ENCODE measurements at regions not wholly inside any gene's neighbourhood (a gene's known extent, or its start where the extent isn't known, plus 50 kb on each side); places are given as distances from the start of the nearest gene placed in this dataset.

DNA sequence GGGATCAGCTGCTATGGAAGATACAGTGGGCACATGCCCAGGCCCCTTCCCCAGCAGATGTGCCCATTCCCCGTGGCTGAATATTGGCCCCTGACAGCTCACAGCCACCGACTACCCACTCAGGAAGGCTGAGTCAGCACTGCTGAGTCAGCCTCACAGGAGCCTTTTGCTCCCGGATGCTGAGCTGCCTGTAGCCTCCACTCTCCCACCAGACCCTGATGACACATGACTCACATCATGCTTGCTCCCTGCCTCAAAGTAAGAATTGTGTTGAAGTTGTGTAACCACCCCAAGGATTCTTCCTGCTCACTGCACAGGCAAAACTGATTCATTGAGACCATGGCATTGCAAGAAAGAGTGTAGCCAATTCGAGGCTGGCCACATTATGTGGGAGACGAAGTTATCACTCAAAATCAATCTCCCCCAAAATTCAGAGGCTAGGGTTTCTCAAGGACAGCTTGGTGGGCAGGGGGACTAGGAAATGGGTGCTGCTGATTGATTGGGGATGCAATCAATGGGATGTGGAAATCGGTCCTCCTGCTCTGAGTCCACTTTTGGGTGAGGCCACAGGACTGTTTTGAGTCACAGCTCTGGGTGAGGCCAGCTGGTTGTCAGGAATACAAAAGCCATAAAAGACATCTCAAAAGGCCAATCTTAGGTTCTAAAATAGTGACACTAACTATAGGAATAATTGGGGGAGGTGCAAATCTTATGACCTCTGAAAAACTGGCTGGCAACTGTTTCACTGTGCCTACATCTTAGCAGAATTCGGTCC lies 556.6 kb upstream of the CDH4 start:
- no peaks in the 10 kb centered on the region for H3K36me3 ChIP-seq (ENCODE audit: control insufficient read depth in 2 of 2, insufficient read depth in 2 of 2, low read length in 1 of 2)
- 73% methylated on average over 7 of the region's 7 CpGs for WGBS
- peaks cover 0 to 5% of the 10 kb centered on the region in 2 donors for H3K27me3 ChIP-seq (ENCODE audit: control insufficient read depth in 2 of 2, insufficient read depth in 1 of 2, low read length in 1 of 2)
- H3K4me1 ChIP-seq (ENCODE audit: control insufficient read depth in 2 of 2, insufficient read depth in 2 of 2, low read length in 2 of 2): no peaks in the 10 kb centered on the region
- no peak overlapping the region for H3K27ac ChIP-seq (ENCODE audit: low read depth in 1 of 2, low read length in 1 of 2)
- DNase-seq (ENCODE audit: low read depth in 6 of 9, low spot score in 9 of 9): no peak
- no peak overlapping the region for H3K4me3 ChIP-seq (ENCODE audit: low read length in 2 of 2)
- no peaks in the 10 kb centered on the region for H3K9me3 ChIP-seq (ENCODE audit: control insufficient read depth in 2 of 2, insufficient read depth in 1 of 2, low read length in 1 of 2)

DNA sequence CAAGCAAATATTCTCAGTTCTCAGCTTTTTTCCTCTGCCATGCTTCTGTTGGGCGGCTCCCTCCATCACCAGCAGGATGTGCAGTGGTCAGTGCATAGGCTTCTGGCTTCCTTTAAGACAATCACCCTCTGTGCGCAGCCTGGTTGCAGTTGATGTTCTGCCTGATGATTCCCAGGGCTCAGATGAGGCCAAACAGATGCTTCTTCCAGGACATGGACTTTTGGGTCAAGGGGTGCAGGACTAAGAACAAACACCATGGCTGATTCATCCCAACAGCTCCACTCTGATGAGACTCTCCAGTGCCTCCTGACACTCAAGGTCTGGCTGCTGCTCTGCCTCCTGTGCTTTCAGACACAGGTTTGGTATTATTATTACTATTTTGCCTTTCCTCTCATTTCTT lies 554.8 kb upstream of the CDH4 start:
- WGBS: 91% methylated on average over 2 of the region's 2 CpGs
- H3K27ac ChIP-seq (ENCODE audit: low read depth in 1 of 2, low read length in 1 of 2): no peak overlapping the region

DNA sequence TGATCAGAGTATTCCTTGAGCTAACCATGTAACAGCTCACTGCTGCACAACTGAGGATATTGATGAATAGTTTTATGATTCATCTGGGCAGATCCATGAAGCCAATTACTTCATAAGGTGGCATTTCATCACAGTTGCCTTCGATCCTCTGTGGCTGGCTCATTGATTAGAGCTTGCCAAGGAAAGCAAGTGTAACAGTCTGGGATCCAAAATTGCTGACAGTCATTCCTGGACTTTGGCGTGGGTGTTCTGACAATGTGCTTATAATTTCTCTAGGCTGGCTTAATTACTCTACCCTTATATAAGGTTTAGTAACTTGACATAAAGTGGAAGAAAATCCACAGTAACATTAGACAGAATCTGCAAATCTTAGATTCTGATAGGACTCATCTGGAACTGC lies 551.3 kb upstream of the CDH4 start:
- Histone ChIP-seq H3K27ac (ENCODE audit: low read depth in 1 of 2, low read length in 1 of 2) (no peak overlapping the region), H3K4me1 (ENCODE audit: control insufficient read depth in 2 of 2, insufficient read depth in 2 of 2, low read length in 2 of 2) (no peaks in the 10 kb centered on the region), H3K9me3 (ENCODE audit: control insufficient read depth in 2 of 2, insufficient read depth in 1 of 2, low read length in 1 of 2) (no peaks in the 10 kb centered on the region), H3K36me3 (ENCODE audit: control insufficient read depth in 2 of 2, insufficient read depth in 2 of 2, low read length in 1 of 2) (no peaks in the 10 kb centered on the region), H3K4me3 (ENCODE audit: low read length in 2 of 2) (no peak overlapping the region), H3K27me3 (ENCODE audit: control insufficient read depth in 2 of 2, insufficient read depth in 1 of 2, low read length in 1 of 2) (no peaks in the 10 kb centered on the region)
- DNase-seq (ENCODE audit: low read depth in 6 of 9, low spot score in 9 of 9): no peak
- 91% methylated on average over 2 of the region's 2 CpGs for WGBS

More for the DNA sequence above, 554.8 kb upstream of the CDH4 start:
- Histone ChIP-seq H3K4me3 (ENCODE audit: low read length in 2 of 2) (no peak overlapping the region), H3K9me3 (ENCODE audit: control insufficient read depth in 2 of 2, insufficient read depth in 1 of 2, low read length in 1 of 2) (no peaks in the 10 kb centered on the region), H3K36me3 (ENCODE audit: control insufficient read depth in 2 of 2, insufficient read depth in 2 of 2, low read length in 1 of 2) (no peaks in the 10 kb centered on the region), H3K4me1 (ENCODE audit: control insufficient read depth in 2 of 2, insufficient read depth in 2 of 2, low read length in 2 of 2) (no peaks in the 10 kb centered on the region), H3K27me3 (ENCODE audit: control insufficient read depth in 2 of 2, insufficient read depth in 1 of 2, low read length in 1 of 2) (peaks cover 0 to 5% of the 10 kb centered on the region in 2 donors)
- no peak for DNase-seq (ENCODE audit: low read depth in 6 of 9, low spot score in 9 of 9)

DNA sequence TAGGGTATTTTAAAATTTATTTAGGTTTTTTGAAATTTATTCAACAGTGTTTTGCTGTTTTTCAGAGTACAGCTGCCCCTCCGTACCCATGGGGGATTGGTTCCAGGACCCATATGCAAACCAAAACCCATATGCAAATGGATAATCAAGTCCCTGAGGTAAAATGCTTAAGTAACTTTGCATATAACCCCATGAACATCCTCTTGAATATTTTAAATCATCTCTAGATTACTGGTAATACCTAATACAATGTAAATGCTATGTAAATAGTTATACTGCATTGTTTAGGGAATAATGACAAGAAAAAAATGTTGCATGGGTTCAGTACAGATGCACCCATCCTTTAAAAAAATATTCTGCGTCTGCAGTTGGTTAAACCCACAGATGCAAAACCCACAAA lies 547.9 kb upstream of the CDH4 start:
- Histone ChIP-seq H3K27me3 (ENCODE audit: control insufficient read depth in 2 of 2, insufficient read depth in 1 of 2, low read length in 1 of 2) (no peaks in the 10 kb centered on the region), H3K4me1 (ENCODE audit: control insufficient read depth in 2 of 2, insufficient read depth in 2 of 2, low read length in 2 of 2) (no peaks in the 10 kb centered on the region), H3K9me3 (ENCODE audit: control insufficient read depth in 2 of 2, insufficient read depth in 1 of 2, low read length in 1 of 2) (no peaks in the 10 kb centered on the region), H3K27ac (ENCODE audit: low read depth in 1 of 2, low read length in 1 of 2) (no peak overlapping the region), H3K4me3 (ENCODE audit: low read length in 2 of 2) (no peak overlapping the region), H3K36me3 (ENCODE audit: control insufficient read depth in 2 of 2, insufficient read depth in 2 of 2, low read length in 1 of 2) (no peaks in the 10 kb centered on the region)
- 92% methylated on average over 2 of the region's 2 CpGs for whole genome bisulfite sequencing
- DNase-seq (ENCODE audit: low read depth in 6 of 9, low spot score in 9 of 9): no peak

DNA sequence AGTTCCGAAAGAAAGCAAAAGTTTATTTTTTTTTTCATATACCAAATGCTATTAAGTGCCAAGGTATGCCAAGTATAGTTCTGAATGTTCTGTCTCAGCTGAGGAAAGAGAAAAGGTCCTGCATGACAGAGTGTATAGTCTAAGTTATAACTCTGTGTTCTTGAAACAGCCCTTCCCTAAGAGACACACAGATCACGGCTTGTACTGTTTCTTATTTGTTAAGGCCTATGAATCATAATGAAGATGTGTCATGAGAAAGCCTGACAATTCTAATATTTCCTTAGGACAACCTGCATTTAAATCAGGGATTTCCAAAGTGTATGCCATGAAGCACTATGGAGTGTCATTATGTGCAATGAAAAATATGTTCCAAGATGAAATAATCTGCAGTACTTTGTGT lies 538.7 kb upstream of the CDH4 start:
- DNase-seq (ENCODE audit: low read depth in 6 of 9, low spot score in 9 of 9): no peak
- Histone ChIP-seq H3K4me3 (ENCODE audit: low read length in 2 of 2) (no peak overlapping the region), H3K9me3 (ENCODE audit: control insufficient read depth in 2 of 2, insufficient read depth in 1 of 2, low read length in 1 of 2) (no peaks in the 10 kb centered on the region), H3K4me1 (ENCODE audit: control insufficient read depth in 2 of 2, insufficient read depth in 2 of 2, low read length in 2 of 2) (no peaks in the 10 kb centered on the region), H3K36me3 (ENCODE audit: control insufficient read depth in 2 of 2, insufficient read depth in 2 of 2, low read length in 1 of 2) (no peaks in the 10 kb centered on the region), H3K27me3 (ENCODE audit: control insufficient read depth in 2 of 2, insufficient read depth in 1 of 2, low read length in 1 of 2) (no peaks in the 10 kb centered on the region), H3K27ac (ENCODE audit: low read depth in 1 of 2, low read length in 1 of 2) (no peak overlapping the region)
- WGBS: 95% methylated on average over 2 of the region's 2 CpGs

DNA sequence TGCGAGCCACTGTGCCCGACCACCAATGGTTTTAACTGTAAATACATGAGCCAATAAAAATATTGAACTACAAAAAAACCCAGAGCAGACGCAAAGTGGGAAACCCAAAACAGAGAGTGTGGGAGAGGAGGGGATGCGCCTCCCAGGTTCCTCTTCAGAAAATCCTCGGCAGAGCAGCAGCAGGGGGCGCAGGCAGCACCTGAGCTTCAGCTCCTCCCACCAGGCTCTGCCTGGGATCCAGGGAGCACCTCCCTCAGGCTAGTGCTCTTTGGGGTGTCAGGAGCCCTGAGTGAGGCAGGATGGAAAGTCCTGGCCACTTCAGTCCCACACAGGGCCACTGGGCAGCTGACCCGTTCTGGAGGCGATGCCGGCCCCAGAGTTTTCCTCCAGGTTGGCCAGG lies 536.9 kb upstream of the CDH4 start:
- 82% methylated on average over 9 of the region's 9 CpGs for WGBS
- Histone ChIP-seq H3K4me1 (ENCODE audit: control insufficient read depth in 2 of 2, insufficient read depth in 2 of 2, low read length in 2 of 2) (no peaks in the 10 kb centered on the region), H3K9me3 (ENCODE audit: control insufficient read depth in 2 of 2, insufficient read depth in 1 of 2, low read length in 1 of 2) (no peaks in the 10 kb centered on the region), H3K36me3 (ENCODE audit: control insufficient read depth in 2 of 2, insufficient read depth in 2 of 2, low read length in 1 of 2) (no peaks in the 10 kb centered on the region), H3K27ac (ENCODE audit: low read depth in 1 of 2, low read length in 1 of 2) (no peak overlapping the region), H3K27me3 (ENCODE audit: control insufficient read depth in 2 of 2, insufficient read depth in 1 of 2, low read length in 1 of 2) (no peaks in the 10 kb centered on the region), H3K4me3 (ENCODE audit: low read length in 2 of 2) (no peak overlapping the region)
- no peak for DNase-seq (ENCODE audit: low read depth in 6 of 9, low spot score in 9 of 9)

DNA sequence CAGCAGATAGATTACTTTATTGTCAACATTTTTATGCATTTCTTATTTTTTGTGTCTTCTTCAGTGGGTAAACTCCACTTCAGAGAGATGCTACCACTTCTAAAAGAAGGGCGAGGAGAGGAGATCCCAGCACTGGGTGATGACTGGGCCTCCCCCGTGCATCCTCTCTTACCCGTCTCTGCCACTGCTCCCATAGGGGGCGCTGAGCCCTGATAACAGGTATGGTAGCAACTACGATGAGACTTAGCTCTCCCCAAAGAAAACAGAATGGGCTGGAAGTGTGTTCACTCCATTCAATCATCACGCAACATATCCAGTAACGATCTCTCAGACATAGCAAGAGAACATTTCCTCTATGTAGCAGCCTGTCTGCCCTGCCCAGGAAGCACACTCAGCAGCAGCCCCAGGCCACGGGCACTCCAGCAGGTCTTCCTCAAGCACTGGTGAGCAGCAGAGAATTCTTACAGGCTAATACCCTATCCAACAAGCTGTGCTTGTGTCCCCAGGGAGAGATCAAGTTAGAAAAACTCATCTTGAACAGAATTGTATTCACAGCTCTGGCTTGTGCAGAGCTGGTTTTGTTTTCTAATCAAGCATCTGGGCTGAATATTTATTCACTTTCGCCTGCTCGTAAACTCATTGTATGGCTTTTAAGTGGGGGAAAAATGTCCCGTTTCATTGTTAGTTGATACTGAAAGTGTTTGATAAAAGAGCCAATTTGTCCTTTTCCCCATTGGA lies 533.1 kb upstream of the CDH4 start:
- Histone ChIP-seq H3K27me3 (ENCODE audit: control insufficient read depth in 2 of 2, insufficient read depth in 1 of 2, low read length in 1 of 2) (no peaks in the 10 kb centered on the region), H3K4me3 (ENCODE audit: low read length in 2 of 2) (no peak overlapping the region), H3K36me3 (ENCODE audit: control insufficient read depth in 2 of 2, insufficient read depth in 2 of 2, low read length in 1 of 2) (no peaks in the 10 kb centered on the region), H3K27ac (ENCODE audit: low read depth in 1 of 2, low read length in 1 of 2) (no peak overlapping the region), H3K4me1 (ENCODE audit: control insufficient read depth in 2 of 2, insufficient read depth in 2 of 2, low read length in 2 of 2) (no peaks in the 10 kb centered on the region), H3K9me3 (ENCODE audit: control insufficient read depth in 2 of 2, insufficient read depth in 1 of 2, low read length in 1 of 2) (no peaks in the 10 kb centered on the region)
- DNase-seq (ENCODE audit: low read depth in 6 of 9, low spot score in 9 of 9): no peak
- whole genome bisulfite sequencing: 56% methylated on average over 11 of the region's 11 CpGs

DNA sequence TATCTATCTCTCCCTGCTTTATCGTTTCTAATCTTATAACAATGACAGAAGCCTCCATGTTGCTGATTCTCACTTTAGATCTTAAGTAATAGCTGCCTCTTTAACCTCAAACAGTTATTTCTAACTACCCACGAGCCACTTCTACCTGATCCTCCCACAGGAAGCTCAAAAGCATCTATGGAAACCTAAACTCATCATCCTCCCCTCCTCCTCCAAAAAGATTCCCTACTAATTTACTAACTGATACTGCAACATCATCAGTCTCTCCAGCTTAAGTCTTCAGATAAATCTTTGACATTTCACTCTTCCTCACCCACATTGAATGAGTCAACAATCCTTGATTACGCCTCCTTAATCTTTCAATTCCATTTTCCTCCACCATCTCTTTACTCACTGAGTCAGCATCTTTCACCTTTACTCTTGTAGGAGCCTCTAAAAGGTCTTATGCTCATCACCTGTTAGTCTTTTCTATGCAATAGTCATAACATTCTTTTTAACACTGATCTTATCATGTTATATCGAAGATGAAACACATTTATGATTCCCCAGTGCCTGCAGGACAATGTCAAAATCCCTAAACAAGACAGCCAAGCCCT lies 526.7 kb upstream of the CDH4 start:
- no peaks in the 10 kb centered on the region for H3K4me1 ChIP-seq (ENCODE audit: control insufficient read depth in 2 of 2, insufficient read depth in 2 of 2, low read length in 2 of 2)
- H3K36me3 ChIP-seq (ENCODE audit: control insufficient read depth in 2 of 2, insufficient read depth in 2 of 2, low read length in 1 of 2): no peaks in the 10 kb centered on the region
- no peak overlapping the region for H3K4me3 ChIP-seq (ENCODE audit: low read length in 2 of 2)
- H3K27me3 ChIP-seq (ENCODE audit: control insufficient read depth in 2 of 2, insufficient read depth in 1 of 2, low read length in 1 of 2): no peaks in the 10 kb centered on the region
- no peak overlapping the region for H3K27ac ChIP-seq (ENCODE audit: low read depth in 1 of 2, low read length in 1 of 2)
- WGBS: 78% methylated on average over 4 of the region's 4 CpGs
- H3K9me3 ChIP-seq (ENCODE audit: control insufficient read depth in 2 of 2, insufficient read depth in 1 of 2, low read length in 1 of 2): no peaks in the 10 kb centered on the region
- DNase-seq (ENCODE audit: low read depth in 6 of 9, low spot score in 9 of 9): no peak

DNA sequence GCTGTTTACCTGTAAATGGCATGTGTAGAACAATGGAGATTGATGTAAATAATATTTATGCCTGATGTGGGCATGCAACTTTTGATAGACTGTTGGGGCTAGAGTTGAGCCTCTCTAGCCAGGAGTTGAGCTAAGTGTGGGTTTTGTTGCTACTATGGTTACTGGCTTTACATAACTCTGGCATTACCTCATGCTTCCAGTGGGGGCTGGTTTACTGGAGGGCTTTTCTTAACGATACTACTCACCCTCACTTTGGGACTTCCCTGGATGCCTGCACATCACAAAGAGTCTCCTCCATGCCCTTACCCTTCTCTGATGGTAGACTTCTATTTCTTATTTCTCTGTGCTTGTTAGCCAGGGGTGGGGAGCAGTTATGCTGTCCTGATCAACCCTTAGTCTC lies 524.6 kb upstream of the CDH4 start:
- H3K4me3 ChIP-seq (ENCODE audit: low read length in 2 of 2): no peak overlapping the region
- 79% methylated on average over 1 of the region's 1 CpG for WGBS
- DNase-seq (ENCODE audit: low read depth in 6 of 9, low spot score in 9 of 9): no peak
- H3K9me3 ChIP-seq (ENCODE audit: control insufficient read depth in 2 of 2, insufficient read depth in 1 of 2, low read length in 1 of 2): no peaks in the 10 kb centered on the region
- no peaks in the 10 kb centered on the region for H3K4me1 ChIP-seq (ENCODE audit: control insufficient read depth in 2 of 2, insufficient read depth in 2 of 2, low read length in 2 of 2)
- no peaks in the 10 kb centered on the region for H3K36me3 ChIP-seq (ENCODE audit: control insufficient read depth in 2 of 2, insufficient read depth in 2 of 2, low read length in 1 of 2)
- no peak overlapping the region for H3K27ac ChIP-seq (ENCODE audit: low read depth in 1 of 2, low read length in 1 of 2)
- no peaks in the 10 kb centered on the region for H3K27me3 ChIP-seq (ENCODE audit: control insufficient read depth in 2 of 2, insufficient read depth in 1 of 2, low read length in 1 of 2)

Measured in thymus (tissue), 11 donors.